Stimulated activated CD4-positive, alpha-beta T cell treated with anti-CD3 and anti-CD28 coated beads, TNF-alpha, amount 100 ng/mL, for 4 hours (primary cell): ENCODE measurements at regions not wholly inside any gene's neighbourhood (a gene's known extent, or its start where the extent isn't known, plus 50 kb on each side); places are given as distances from the start of the nearest gene placed in this dataset.

Experiments
- DNase-seq, 3 experiments: peaks; one replicate each; pipeline ENCODE4 v3.0.0-alpha.2; 2020; ENCODE audit warnings: low read depth in 3 of 3

- no peak for DNase-seq
These were observed 431.9 kb upstream of the HS6ST1 start for GRCh38 chr2:128750328-128751165.

GRCh38 chr2:128751746-128752145, 433.1 kb upstream of the HS6ST1 start:
- DNase-seq, result no peak

GRCh38 chr2:128752691-128753263, 434.1 kb upstream of the HS6ST1 start:
- no peak for DNase-seq

DNA sequence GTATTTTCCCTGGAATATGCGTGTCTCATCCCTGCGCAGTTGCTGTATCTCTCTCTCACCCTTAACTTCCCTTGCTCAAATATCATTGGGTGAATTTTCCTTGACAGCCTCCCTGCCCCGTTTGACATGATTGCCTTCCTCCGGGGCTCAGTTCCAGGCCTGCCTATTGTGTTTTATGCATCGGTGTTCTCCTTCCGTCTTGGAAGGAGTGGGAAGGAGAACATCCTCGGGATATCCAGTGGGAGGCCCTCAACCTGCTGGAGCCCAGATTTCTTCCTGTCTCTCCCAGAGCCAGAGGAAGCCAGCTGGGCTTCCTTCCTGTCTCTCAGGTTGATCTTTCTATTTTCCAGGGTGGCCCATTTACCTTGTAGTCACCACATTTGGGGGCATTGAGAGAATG, 434.7 kb upstream of the HS6ST1 start:
- DNase-seq, result no peak

- no peak for DNase-seq
These were observed 435.1 kb upstream of the HS6ST1 start for GRCh38 chr2:128753800-128754199.

DNA sequence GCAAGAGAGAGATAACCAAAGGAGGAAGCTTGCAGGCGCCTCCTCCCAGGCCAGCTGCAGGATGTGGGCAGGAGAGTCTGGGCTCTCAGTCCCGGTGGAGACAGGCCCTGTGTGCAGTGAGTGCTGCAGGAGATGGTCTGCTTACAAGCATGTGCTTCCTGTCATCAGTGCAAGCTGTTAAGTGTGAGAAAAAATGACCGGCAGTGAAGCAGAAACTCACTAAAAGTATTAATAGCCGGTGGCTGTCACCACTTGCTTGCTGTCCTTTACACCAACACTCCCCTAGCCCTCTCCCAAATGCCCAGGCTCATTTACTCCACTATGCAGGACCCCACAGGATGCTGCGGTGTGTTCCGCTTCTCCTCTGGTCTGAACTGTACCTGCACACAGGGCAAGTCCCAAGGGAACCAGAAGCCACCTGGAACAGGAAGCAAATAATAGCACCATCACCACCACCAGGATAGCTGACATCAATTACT, 435.6 kb upstream of the HS6ST1 start:
- no peak for DNase-seq

DNA sequence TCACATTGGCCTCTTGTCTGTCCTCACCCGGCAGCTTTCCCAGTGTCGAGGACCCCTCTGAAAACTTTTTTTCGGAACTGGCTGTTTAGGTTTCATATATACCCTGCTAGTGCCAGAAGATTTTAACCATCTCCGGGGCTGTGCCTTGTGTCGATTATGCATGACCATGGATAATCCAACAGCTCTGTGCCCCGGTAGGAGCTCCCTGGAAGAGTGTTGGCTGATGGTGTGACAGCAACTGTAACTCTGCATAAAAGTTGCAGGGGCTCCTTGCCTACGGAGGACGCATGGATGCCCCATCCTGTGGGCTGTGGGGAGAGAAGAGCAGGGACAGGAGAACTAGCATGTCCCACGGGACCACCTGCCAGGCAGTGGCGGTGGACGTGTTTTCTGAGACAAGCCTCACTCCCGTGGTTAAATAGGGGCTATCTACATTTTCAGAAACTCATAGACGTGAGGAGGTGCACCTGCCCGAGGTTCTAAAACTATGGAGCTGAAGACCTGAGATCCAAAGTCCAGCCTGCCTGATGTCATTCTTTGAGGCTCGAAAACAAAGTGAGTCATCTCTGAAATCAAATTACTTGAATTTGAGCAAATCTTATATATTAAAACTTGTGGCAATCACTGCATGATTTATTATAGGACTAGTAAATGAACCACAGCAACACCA, 437.2 kb upstream of the HS6ST1 start:
- no peak for DNase-seq

- no peak for DNase-seq
These were observed 437.7 kb upstream of the HS6ST1 start for GRCh38 chr2:128756365-128756717.

GRCh38 chr2:128765811-128766210, 447.1 kb upstream of the HS6ST1 start:
- DNase-seq, result no peak

GRCh38 chr2:128768041-128768440, 449.4 kb upstream of the HS6ST1 start:
- DNase-seq, result no peak

GRCh38 chr2:128769457-128770142, 450.9 kb upstream of the HS6ST1 start:
- DNase-seq, result no peak

GRCh38 chr2:128770143-128771085, 451.7 kb upstream of the HS6ST1 start:
- DNase-seq, result no peak

DNA sequence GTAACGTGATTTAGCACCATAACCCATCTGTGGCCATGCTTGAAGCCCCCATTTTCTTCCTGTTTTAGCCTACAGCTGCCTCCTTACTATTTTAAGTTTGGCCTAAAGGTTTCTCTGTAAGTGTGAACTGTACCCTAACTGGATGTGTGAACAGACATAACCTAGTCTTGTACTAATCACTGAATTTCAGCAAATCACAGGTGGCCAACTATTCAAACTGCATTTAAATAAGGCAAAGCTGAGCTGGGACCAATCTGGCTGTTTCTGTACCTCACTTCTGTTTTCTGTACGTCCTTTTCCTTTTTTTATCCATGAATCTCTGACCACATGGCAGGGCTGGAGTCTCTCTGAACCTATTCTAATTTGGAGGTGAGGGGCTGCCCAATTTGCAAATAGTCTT, 452.7 kb upstream of the HS6ST1 start:
- no peak for DNase-seq

- DNase-seq, result no peak
These were observed 454.0 kb upstream of the HS6ST1 start for GRCh38 chr2:128772671-128773070.

DNA sequence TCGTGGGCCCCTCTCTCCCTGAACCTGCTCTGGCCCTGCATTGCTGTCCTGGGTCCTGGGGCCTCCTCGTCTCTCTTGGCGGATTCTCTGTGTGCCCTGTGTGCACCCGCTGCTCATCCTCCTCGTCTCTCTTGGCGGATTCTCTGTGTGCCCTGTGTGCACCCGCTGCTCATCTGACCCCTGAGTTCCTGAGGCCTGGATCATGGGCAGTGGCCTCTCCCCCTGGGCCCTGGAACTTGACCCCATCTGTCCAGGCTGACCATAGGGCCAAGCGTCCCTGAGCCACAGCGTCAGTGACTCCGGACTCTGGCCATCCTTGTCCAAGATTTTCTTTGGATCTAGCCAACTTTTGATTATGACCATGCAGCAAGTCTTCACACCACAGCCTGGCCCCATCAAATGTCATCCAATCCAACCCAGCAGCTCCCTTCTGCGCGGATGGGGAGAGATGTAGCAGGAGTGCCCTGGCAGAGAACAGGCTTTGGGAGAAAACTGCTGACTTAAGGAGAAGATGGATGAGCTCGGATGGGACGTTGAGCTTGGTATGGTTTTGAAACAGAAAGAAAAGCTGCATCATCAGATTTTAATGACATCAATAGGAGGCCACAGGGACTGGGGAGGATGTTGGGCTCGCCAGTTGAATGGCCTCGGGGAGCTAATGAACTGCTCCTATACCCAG, 455.1 kb upstream of the HS6ST1 start:
- no peak for DNase-seq

DNA sequence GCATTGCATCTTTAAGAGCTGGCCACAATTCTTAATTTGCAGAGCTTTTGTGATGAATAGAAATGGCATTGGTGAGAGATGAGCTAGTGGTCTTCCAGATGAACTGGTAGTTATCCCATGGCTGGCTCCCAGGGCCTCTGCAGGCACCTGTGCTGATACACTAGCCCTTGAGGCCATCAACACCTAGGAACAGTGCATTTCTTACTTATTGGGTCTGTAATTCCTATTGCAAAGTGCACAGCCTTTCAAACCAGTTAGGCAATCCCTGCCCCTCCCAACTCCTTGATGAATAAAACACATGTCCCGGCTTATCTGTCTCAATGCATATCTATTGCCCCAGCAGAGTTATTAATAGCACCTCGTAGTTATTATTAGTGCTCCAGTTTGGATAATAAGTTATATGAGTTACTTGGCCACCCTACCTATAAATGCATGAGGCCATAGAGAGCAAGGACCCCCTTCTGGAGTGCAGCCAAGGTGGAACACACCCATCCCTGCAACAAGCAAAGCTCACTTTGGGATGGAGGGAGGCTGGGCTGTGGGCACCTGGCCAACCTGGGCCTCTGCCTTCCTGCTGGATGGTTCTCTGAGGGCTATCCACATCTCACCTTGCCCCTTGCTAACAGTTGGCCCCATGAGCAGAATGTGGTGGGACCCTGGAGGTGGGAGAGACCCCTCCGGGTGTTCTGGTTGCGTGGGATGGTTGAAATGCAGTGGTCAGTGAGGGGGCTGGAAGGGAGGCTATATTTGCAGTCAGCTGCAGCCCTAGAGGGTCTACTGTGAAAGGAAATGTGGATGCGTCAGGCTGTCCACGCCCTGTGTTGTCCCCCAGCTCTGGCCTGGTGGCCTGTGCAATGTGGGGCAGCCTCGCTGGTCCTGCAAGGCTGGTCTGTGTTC, 455.9 kb upstream of the HS6ST1 start:
- DNase-seq, result no peak

- DNase-seq, result no peak
These were observed 456.7 kb upstream of the HS6ST1 start for GRCh38 chr2:128775217-128775913.

- DNase-seq, result no peak
These were observed 457.2 kb upstream of the HS6ST1 start for GRCh38 chr2:128775914-128776285.
